ENCODE measurements at regions not wholly inside any gene's neighbourhood (a gene's known extent, or its start where the extent isn't known, plus 50 kb on each side); places are given as distances from the start of the nearest gene placed in this dataset.

GRCh38 chr17:13792314-13792713, 190.6 kb upstream of the HS3ST3A1 start:
- WGBS, 2 donors, result 47 to 91% methylated on average over 2 of the region's 2 CpGs
- no peak for DNase-seq
- H3K9me3 ChIP-seq, result no peaks in the 10 kb centered on the region
- intact Hi-C loops (cut with DNase I), result no loop called here
- no peak overlapping the region for H3K27ac ChIP-seq
- H3K4me1 ChIP-seq, result no peaks in the 10 kb centered on the region
- no peaks in the 10 kb centered on the region for H3K27me3 ChIP-seq
- H3K4me3 ChIP-seq (replicated peaks in 1 of 3), result no peak overlapping the region
- no peak for TF ChIP-seq POLR2A (IDR thresholded peaks at IDR 0.05)
- TF ChIP-seq, protein P1, sequence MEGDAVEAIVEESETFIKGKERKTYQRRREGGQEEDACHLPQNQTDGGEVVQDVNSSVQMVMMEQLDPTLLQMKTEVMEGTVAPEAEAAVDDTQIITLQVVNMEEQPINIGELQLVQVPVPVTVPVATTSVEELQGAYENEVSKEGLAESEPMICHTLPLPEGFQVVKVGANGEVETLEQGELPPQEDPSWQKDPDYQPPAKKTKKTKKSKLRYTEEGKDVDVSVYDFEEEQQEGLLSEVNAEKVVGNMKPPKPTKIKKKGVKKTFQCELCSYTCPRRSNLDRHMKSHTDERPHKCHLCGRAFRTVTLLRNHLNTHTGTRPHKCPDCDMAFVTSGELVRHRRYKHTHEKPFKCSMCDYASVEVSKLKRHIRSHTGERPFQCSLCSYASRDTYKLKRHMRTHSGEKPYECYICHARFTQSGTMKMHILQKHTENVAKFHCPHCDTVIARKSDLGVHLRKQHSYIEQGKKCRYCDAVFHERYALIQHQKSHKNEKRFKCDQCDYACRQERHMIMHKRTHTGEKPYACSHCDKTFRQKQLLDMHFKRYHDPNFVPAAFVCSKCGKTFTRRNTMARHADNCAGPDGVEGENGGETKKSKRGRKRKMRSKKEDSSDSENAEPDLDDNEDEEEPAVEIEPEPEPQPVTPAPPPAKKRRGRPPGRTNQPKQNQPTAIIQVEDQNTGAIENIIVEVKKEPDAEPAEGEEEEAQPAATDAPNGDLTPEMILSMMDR (IDR thresholded peaks at IDR 0.05), result no peak
- H3K36me3 ChIP-seq, result no peaks in the 10 kb centered on the region

GRCh38 chr17:13793951-13794350, 192.2 kb upstream of the HS3ST3A1 start:
- Histone ChIP-seq H3K4me1 (no peaks in the 10 kb centered on the region), H3K27me3 (no peaks in the 10 kb centered on the region), H3K27ac (no peak overlapping the region), H3K9me3 (no peaks in the 10 kb centered on the region), H3K4me3 (replicated peaks in 1 of 3) (no peak overlapping the region), H3K36me3 (no peaks in the 10 kb centered on the region)
- intact Hi-C loops (cut with DNase I), result no loop called here
- 72 to 89% methylated on average over 1 of the region's 1 CpG for WGBS, 2 donors
- DNase-seq, result no peak
- no peak for TF ChIP-seq POLR2A (IDR thresholded peaks at IDR 0.05)
- TF ChIP-seq, protein P1 (IDR thresholded peaks at IDR 0.05), result no peak

GRCh38 chr17:13797863-13798262, 196.1 kb upstream of the HS3ST3A1 start:
- DNase-seq, result no peak
- TF ChIP-seq POLR2A (IDR thresholded peaks at IDR 0.05), result no peak
- TF ChIP-seq, protein P1 (IDR thresholded peaks at IDR 0.05), result no peak
- no peaks in the 10 kb centered on the region for H3K36me3 ChIP-seq
- no peak overlapping the region for H3K4me3 ChIP-seq (replicated peaks in 1 of 3)
- H3K27ac ChIP-seq, result no peak overlapping the region
- H3K4me1 ChIP-seq, result no peaks in the 10 kb centered on the region
- intact Hi-C loops (cut with DNase I), result no loop called here
- H3K9me3 ChIP-seq, result no peaks in the 10 kb centered on the region
- no peaks in the 10 kb centered on the region for H3K27me3 ChIP-seq

DNA sequence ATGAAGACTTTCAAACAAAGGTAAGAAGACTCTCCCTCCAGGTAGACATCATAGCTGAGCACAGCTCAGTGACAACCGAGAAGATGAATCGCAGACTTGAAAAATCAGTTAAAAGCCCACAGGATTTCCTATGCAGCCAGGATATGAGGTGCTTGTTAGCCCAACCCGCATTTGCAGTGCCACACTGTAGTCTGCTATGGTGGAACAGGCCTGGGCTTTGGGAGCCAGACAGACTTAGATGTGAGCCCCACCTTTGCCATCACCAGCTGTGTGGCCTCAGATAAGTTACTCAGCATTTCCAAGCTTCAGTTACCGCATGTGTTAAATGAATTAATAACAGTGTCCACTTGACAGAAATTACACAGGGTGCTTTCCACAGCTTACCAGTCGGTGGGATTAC, 204.4 kb upstream of the HS3ST3A1 start:
- no peak overlapping the region for H3K4me3 ChIP-seq (replicated peaks in 1 of 3)
- H3K36me3 ChIP-seq, result no peaks in the 10 kb centered on the region
- WGBS, 2 donors, result 66 to 71% methylated on average over 5 of the region's 5 CpGs
- TF ChIP-seq, protein P1 (IDR thresholded peaks at IDR 0.05), result no peak
- no peak for TF ChIP-seq POLR2A (IDR thresholded peaks at IDR 0.05)
- no peak overlapping the region for H3K27ac ChIP-seq
- H3K27me3 ChIP-seq, result no peaks in the 10 kb centered on the region
- H3K4me1 ChIP-seq, result no peaks in the 10 kb centered on the region
- intact Hi-C loops (cut with DNase I), result no loop called here
- DNase-seq, result no peak
- H3K9me3 ChIP-seq, result no peaks in the 10 kb centered on the region

GRCh38 chr17:13807103-13807502, 205.4 kb upstream of the HS3ST3A1 start:
- Histone ChIP-seq H3K4me3 (replicated peaks in 1 of 3) (no peak overlapping the region), H3K27me3 (no peaks in the 10 kb centered on the region), H3K27ac (no peak overlapping the region), H3K9me3 (no peaks in the 10 kb centered on the region), H3K4me1 (no peaks in the 10 kb centered on the region), H3K36me3 (no peaks in the 10 kb centered on the region)
- no peak for TF ChIP-seq POLR2A (IDR thresholded peaks at IDR 0.05)
- TF ChIP-seq, protein P1 (IDR thresholded peaks at IDR 0.05), result no peak
- no peak for DNase-seq
- WGBS, 2 donors, result 89 to 94% methylated on average over 3 of the region's 3 CpGs
- intact Hi-C loops (cut with DNase I), result no loop called here

Measured in thyroid gland (tissue), 4 donors.